ENCODE measurements at regions not wholly inside any gene's neighbourhood (a gene's known extent, or its start where the extent isn't known, plus 50 kb on each side); places are given as distances from the start of the nearest gene placed in this dataset.

DNA sequence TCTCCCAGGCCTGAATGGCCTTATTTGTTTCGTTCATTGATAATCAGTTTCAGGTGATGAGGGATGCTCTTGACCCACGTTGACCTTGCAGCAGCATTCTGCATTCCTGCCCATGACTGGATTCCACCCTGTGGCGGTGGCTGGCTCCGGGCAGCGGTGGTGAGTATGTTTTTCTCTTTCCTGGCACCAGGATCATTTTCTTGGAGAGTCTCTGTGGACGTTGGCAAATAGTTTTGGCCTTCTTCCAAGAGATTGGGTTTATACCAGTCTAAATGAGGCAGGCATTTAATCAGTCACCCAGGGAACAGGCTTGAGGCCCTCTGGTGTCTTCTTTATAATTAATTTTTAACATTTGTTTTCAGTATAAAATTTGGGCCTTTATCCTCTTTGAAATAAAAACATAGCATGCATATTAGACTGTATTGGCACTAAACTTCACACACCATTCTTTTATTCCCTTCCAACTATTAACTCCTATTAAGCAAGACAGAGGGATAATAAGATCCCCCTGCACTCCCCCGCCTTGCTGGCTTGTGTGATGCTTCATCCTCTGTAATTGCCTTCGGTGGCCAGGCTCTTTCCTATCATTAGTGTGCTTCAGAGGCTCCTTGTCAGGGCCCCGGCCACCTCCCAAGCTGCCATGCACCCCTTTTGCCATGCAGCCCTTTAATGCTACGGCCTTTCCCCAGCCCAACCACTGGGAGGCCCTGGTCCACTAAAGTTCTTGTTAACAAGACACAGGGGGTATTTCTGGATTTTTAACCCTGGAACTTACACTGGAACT is 176.2 kb upstream of the TOPAZ1 start:
- TF ChIP-seq, protein P1, sequence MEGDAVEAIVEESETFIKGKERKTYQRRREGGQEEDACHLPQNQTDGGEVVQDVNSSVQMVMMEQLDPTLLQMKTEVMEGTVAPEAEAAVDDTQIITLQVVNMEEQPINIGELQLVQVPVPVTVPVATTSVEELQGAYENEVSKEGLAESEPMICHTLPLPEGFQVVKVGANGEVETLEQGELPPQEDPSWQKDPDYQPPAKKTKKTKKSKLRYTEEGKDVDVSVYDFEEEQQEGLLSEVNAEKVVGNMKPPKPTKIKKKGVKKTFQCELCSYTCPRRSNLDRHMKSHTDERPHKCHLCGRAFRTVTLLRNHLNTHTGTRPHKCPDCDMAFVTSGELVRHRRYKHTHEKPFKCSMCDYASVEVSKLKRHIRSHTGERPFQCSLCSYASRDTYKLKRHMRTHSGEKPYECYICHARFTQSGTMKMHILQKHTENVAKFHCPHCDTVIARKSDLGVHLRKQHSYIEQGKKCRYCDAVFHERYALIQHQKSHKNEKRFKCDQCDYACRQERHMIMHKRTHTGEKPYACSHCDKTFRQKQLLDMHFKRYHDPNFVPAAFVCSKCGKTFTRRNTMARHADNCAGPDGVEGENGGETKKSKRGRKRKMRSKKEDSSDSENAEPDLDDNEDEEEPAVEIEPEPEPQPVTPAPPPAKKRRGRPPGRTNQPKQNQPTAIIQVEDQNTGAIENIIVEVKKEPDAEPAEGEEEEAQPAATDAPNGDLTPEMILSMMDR (IDR thresholded peaks at IDR 0.05; ENCODE audit: poor library complexity, severe bottlenecking) = no peak
- TF ChIP-seq EP300 (conservative IDR thresholded peaks at IDR 0.05; ENCODE audit: poor library complexity, severe bottlenecking) = no peak
- TF ChIP-seq EZH2 (IDR thresholded peaks at IDR 0.05; ENCODE audit: borderline replicate concordance, insufficient read depth, low read length, poor library complexity, severe bottlenecking) = no peak
- no peak for TF ChIP-seq TAF1 (IDR thresholded peaks at IDR 0.05; ENCODE audit: low read depth)
- TF ChIP-seq SMC3 (conservative IDR thresholded peaks at IDR 0.05; ENCODE audit: poor library complexity) = no peak
- no peak for TF ChIP-seq POLR2AphosphoS5 (IDR thresholded peaks at IDR 0.05)
- TF ChIP-seq, protein P2, sequence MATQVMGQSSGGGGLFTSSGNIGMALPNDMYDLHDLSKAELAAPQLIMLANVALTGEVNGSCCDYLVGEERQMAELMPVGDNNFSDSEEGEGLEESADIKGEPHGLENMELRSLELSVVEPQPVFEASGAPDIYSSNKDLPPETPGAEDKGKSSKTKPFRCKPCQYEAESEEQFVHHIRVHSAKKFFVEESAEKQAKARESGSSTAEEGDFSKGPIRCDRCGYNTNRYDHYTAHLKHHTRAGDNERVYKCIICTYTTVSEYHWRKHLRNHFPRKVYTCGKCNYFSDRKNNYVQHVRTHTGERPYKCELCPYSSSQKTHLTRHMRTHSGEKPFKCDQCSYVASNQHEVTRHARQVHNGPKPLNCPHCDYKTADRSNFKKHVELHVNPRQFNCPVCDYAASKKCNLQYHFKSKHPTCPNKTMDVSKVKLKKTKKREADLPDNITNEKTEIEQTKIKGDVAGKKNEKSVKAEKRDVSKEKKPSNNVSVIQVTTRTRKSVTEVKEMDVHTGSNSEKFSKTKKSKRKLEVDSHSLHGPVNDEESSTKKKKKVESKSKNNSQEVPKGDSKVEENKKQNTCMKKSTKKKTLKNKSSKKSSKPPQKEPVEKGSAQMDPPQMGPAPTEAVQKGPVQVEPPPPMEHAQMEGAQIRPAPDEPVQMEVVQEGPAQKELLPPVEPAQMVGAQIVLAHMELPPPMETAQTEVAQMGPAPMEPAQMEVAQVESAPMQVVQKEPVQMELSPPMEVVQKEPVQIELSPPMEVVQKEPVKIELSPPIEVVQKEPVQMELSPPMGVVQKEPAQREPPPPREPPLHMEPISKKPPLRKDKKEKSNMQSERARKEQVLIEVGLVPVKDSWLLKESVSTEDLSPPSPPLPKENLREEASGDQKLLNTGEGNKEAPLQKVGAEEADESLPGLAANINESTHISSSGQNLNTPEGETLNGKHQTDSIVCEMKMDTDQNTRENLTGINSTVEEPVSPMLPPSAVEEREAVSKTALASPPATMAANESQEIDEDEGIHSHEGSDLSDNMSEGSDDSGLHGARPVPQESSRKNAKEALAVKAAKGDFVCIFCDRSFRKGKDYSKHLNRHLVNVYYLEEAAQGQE (IDR thresholded peaks at IDR 0.05; ENCODE audit: borderline replicate concordance) = no peak
- TF ChIP-seq RAD21 (conservative IDR thresholded peaks at IDR 0.05) = no peak
- H3K9me2 ChIP-seq (ENCODE audit: insufficient read depth, low read length) = no peaks in the 10 kb centered on the region
- H2AFZ ChIP-seq (ENCODE audit: low read depth, low read length) = no peak overlapping the region
- H3K79me2 ChIP-seq (replicated peaks; ENCODE audit: insufficient read depth, low read length) = no peaks in the 10 kb centered on the region
- no peaks in the 10 kb centered on the region for H3K36me3 ChIP-seq (ENCODE audit: insufficient read depth, low read length)
- no peak overlapping the region for H3K27ac ChIP-seq (ENCODE audit: low read length)
- H3K9ac ChIP-seq (ENCODE audit: low read length) = no peak overlapping the region
- H3K9me3 ChIP-seq (ENCODE audit: low read length) = no peaks in the 10 kb centered on the region
- no peaks in the 10 kb centered on the region for H3K27me3 ChIP-seq (ENCODE audit: insufficient read depth, low read depth, low read length)
- no peak overlapping the region for H3K4me2 ChIP-seq (ENCODE audit: low read length)
- no peaks in the 10 kb centered on the region for H3F3A ChIP-seq (ENCODE audit: insufficient read depth, low read length, poor library complexity, severe bottlenecking)
- no peaks in the 10 kb centered on the region for H4K20me1 ChIP-seq (ENCODE audit: insufficient read depth)
- H3K4me3 ChIP-seq (ENCODE audit: low read length) = no peak overlapping the region

DNA sequence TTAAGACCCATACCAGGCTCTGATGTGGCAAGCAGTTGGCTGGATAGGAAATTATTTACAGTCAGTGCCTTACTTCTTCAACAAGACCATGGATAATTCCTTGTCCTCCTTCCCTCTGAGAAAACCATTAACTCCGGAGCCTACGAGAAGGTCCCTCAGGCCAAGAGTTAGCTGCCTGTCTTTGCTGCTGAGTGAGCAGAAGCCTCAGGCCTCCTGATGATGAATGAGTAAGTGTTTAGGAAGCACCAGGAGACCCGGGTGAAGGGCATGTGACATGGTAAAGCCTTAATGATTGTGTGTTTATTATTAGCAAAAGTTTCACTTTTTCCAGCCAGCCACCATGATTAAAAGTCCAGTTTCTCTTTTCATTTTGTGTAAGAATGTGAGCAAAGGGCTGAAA is 174.9 kb upstream of the TOPAZ1 start:
- no peak overlapping the region for H3K4me3 ChIP-seq (ENCODE audit: low read length)
- no peak overlapping the region for H2AFZ ChIP-seq (ENCODE audit: low read depth, low read length)
- H3K36me3 ChIP-seq (ENCODE audit: insufficient read depth, low read length) = no peaks in the 10 kb centered on the region
- H3K4me2 ChIP-seq (ENCODE audit: low read length) = no peak overlapping the region
- H3K9me2 ChIP-seq (ENCODE audit: insufficient read depth, low read length) = no peaks in the 10 kb centered on the region
- TF ChIP-seq POLR2AphosphoS5 (IDR thresholded peaks at IDR 0.05) = no peak
- no peak for TF ChIP-seq MXI1 (conservative IDR thresholded peaks at IDR 0.05; ENCODE audit: poor library complexity, severe bottlenecking)
- TF ChIP-seq TAF1 (IDR thresholded peaks at IDR 0.05; ENCODE audit: low read depth) = no peak
- TF ChIP-seq, protein P1 (IDR thresholded peaks at IDR 0.05; ENCODE audit: poor library complexity, severe bottlenecking) = no peak
- no peak for TF ChIP-seq EZH2 (IDR thresholded peaks at IDR 0.05; ENCODE audit: borderline replicate concordance, insufficient read depth, low read length, poor library complexity, severe bottlenecking)
- no peak for TF ChIP-seq RAD21 (conservative IDR thresholded peaks at IDR 0.05)
- TF ChIP-seq SMC3 (conservative IDR thresholded peaks at IDR 0.05; ENCODE audit: poor library complexity) = no peak
- TF ChIP-seq EP300 (conservative IDR thresholded peaks at IDR 0.05; ENCODE audit: poor library complexity, severe bottlenecking) = no peak
- TF ChIP-seq, protein P2 (IDR thresholded peaks at IDR 0.05; ENCODE audit: borderline replicate concordance) = no peak
- no peaks in the 10 kb centered on the region for H4K20me1 ChIP-seq (ENCODE audit: insufficient read depth)
- H3F3A ChIP-seq (ENCODE audit: insufficient read depth, low read length, poor library complexity, severe bottlenecking) = no peaks in the 10 kb centered on the region
- H3K9ac ChIP-seq (ENCODE audit: low read length) = no peak overlapping the region
- no peaks in the 10 kb centered on the region for H3K9me3 ChIP-seq (ENCODE audit: low read length)
- no peaks in the 10 kb centered on the region for H3K79me2 ChIP-seq (replicated peaks; ENCODE audit: insufficient read depth, low read length)
- H3K27ac ChIP-seq (ENCODE audit: low read length) = no peak overlapping the region
- H3K27me3 ChIP-seq (ENCODE audit: insufficient read depth, low read depth, low read length) = no peaks in the 10 kb centered on the region

All from neural cell (in vitro differentiated cells).